Rectal smooth muscle tissue (tissue), 1 donor: ENCODE measurements at regions not wholly inside any gene's neighbourhood (a gene's known extent, or its start where the extent isn't known, plus 50 kb on each side); places are given as distances from the start of the nearest gene placed in this dataset.

Source experiments
- H3K27ac ChIP-seq: one replicate; pipeline ENCODE4 v1.7.0; 2013; ENCODE audit warnings: low read depth, low read length, inconsistent platforms
- H3K27me3 ChIP-seq: one replicate; pipeline ENCODE4 v1.7.0; 2013; ENCODE audit warnings: low read length; ENCODE audit not compliant: control insufficient read depth, insufficient read depth
- H3K36me3 ChIP-seq: one replicate; pipeline ENCODE4 v1.7.0; 2013; ENCODE audit warnings: low read length; ENCODE audit not compliant: control insufficient read depth, insufficient read depth
- H3K4me1 ChIP-seq: one replicate; pipeline ENCODE4 v1.7.0; 2013; ENCODE audit warnings: low read length; ENCODE audit not compliant: control insufficient read depth, insufficient read depth
- H3K4me3 ChIP-seq: one replicate; pipeline ENCODE4 v1.7.0; 2013; ENCODE audit warnings: low read length
- H3K9ac ChIP-seq: one replicate; pipeline ENCODE4 v1.7.0; 2013; ENCODE audit warnings: low read length

GRCh38 chr6:97805596-97805995 lies 522.6 kb upstream of the MMS22L start:
- no peaks in the 10 kb centered on the region for H3K27me3 ChIP-seq
- H3K9ac ChIP-seq = no peak overlapping the region
- H3K4me3 ChIP-seq = no peak overlapping the region
- no peak overlapping the region for H3K27ac ChIP-seq
- no peaks in the 10 kb centered on the region for H3K36me3 ChIP-seq
- H3K4me1 ChIP-seq = no peaks in the 10 kb centered on the region

DNA sequence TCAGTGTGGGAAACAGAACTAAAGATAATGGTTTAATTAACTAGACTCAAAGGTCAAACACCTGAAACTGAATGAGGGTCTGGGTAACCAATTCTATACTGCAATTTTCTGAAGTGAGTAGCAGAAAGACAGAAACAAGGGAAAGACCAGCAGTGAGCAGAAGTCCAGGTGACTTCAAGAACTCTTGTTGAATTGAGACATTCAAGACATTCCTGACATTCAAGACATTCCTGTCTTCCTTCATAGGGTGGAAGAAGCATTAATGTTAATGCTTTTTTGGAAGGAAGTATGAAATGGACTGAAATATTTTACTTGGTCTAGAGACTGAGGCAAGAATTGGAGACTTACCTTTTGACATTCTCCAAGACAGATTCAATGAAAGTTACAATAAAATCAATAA lies 529.9 kb upstream of the MMS22L start:
- H3K27me3 ChIP-seq = no peaks in the 10 kb centered on the region
- H3K27ac ChIP-seq = no peak overlapping the region
- no peaks in the 10 kb centered on the region for H3K36me3 ChIP-seq

GRCh38 chr6:97813889-97814567 lies 531.0 kb upstream of the MMS22L start:
- Histone ChIP-seq H3K9ac (no peak overlapping the region), H3K4me3 (no peak overlapping the region), H3K36me3 (no peaks in the 10 kb centered on the region), H3K4me1 (no peaks in the 10 kb centered on the region), H3K27ac (no peak overlapping the region), H3K27me3 (no peaks in the 10 kb centered on the region)

More for the DNA sequence above, 529.9 kb upstream of the MMS22L start:
- no peak overlapping the region for H3K9ac ChIP-seq
- H3K4me1 ChIP-seq = no peaks in the 10 kb centered on the region
- no peak overlapping the region for H3K4me3 ChIP-seq

GRCh38 chr6:97815301-97815812 lies 532.3 kb upstream of the MMS22L start:
- Histone ChIP-seq H3K4me1 (no peaks in the 10 kb centered on the region), H3K27me3 (no peaks in the 10 kb centered on the region), H3K4me3 (no peak overlapping the region), H3K27ac (no peak overlapping the region), H3K36me3 (no peaks in the 10 kb centered on the region), H3K9ac (no peak overlapping the region)

DNA sequence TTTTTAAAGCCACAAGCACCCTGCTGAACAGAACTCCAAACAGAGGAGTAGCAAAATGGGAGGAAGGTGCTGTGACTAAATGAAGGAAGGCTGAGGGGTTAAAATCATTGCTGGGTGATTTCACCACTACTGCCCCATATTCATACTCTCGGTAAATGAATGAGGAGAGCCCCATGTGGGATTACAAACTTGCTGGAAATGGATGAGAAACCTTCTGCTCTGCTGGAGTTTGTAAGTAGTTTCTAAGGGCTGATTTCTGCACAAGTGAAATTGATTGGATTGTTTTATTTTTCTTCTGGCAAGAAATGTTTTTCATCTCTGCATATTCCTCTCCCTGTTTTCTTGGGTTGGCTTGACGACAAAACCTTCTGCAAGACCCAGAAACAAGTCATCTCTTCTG lies 533.5 kb upstream of the MMS22L start:
- Histone ChIP-seq H3K4me3 (no peak overlapping the region), H3K36me3 (no peaks in the 10 kb centered on the region), H3K4me1 (no peaks in the 10 kb centered on the region), H3K9ac (no peak overlapping the region), H3K27ac (no peak overlapping the region), H3K27me3 (no peaks in the 10 kb centered on the region)

GRCh38 chr6:97819710-97820109 lies 536.7 kb upstream of the MMS22L start:
- Histone ChIP-seq H3K4me3 (no peak overlapping the region), H3K9ac (no peak overlapping the region), H3K27me3 (no peaks in the 10 kb centered on the region), H3K27ac (no peak overlapping the region), H3K36me3 (no peaks in the 10 kb centered on the region), H3K4me1 (no peaks in the 10 kb centered on the region)

GRCh38 chr6:97820400-97820799 lies 537.4 kb upstream of the MMS22L start:
- H3K36me3 ChIP-seq = no peaks in the 10 kb centered on the region
- no peak overlapping the region for H3K9ac ChIP-seq
- no peak overlapping the region for H3K27ac ChIP-seq
- no peak overlapping the region for H3K4me3 ChIP-seq
- no peaks in the 10 kb centered on the region for H3K27me3 ChIP-seq
- H3K4me1 ChIP-seq = no peaks in the 10 kb centered on the region

- Histone ChIP-seq H3K36me3 (no peaks in the 10 kb centered on the region), H3K27me3 (no peaks in the 10 kb centered on the region), H3K9ac (no peak overlapping the region), H3K4me3 (no peak overlapping the region), H3K4me1 (no peaks in the 10 kb centered on the region), H3K27ac (no peak overlapping the region)
Observed at GRCh38 chr6:97822632-97823031, 539.6 kb upstream of the MMS22L start.

GRCh38 chr6:97841763-97842162 lies 558.7 kb upstream of the MMS22L start:
- no peaks in the 10 kb centered on the region for H3K36me3 ChIP-seq
- H3K4me3 ChIP-seq = no peak overlapping the region
- no peak overlapping the region for H3K9ac ChIP-seq
- no peak overlapping the region for H3K27ac ChIP-seq
- H3K4me1 ChIP-seq = no peaks in the 10 kb centered on the region
- H3K27me3 ChIP-seq = no peaks in the 10 kb centered on the region

DNA sequence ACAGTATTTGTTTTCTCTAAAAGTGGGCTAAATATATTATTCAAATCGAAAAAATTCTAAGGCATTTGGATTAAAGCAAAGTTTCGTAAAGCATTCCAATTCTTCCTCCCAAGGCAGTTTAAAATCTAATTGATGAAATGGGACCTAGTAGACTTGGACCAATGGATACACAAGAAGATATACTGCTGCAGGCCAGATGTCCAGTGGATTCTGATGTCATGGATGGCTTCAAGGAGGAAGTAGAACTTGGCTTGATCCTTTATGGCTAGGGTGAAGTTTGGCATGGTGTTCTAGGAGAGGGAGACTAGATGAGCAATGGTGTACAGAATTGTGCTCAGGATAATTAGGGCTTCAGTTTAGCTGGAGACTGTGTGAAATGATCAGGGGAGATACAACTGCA lies 559.5 kb upstream of the MMS22L start:
- no peaks in the 10 kb centered on the region for H3K27me3 ChIP-seq
- H3K27ac ChIP-seq = no peak overlapping the region
- no peak overlapping the region for H3K4me3 ChIP-seq
- no peak overlapping the region for H3K9ac ChIP-seq
- H3K36me3 ChIP-seq = no peaks in the 10 kb centered on the region
- no peaks in the 10 kb centered on the region for H3K4me1 ChIP-seq

GRCh38 chr6:97849390-97849789 lies 566.4 kb upstream of the MMS22L start:
- Histone ChIP-seq H3K27me3 (no peaks in the 10 kb centered on the region), H3K27ac (no peak overlapping the region), H3K9ac (no peak overlapping the region), H3K4me3 (no peak overlapping the region), H3K36me3 (no peaks in the 10 kb centered on the region), H3K4me1 (no peaks in the 10 kb centered on the region)

DNA sequence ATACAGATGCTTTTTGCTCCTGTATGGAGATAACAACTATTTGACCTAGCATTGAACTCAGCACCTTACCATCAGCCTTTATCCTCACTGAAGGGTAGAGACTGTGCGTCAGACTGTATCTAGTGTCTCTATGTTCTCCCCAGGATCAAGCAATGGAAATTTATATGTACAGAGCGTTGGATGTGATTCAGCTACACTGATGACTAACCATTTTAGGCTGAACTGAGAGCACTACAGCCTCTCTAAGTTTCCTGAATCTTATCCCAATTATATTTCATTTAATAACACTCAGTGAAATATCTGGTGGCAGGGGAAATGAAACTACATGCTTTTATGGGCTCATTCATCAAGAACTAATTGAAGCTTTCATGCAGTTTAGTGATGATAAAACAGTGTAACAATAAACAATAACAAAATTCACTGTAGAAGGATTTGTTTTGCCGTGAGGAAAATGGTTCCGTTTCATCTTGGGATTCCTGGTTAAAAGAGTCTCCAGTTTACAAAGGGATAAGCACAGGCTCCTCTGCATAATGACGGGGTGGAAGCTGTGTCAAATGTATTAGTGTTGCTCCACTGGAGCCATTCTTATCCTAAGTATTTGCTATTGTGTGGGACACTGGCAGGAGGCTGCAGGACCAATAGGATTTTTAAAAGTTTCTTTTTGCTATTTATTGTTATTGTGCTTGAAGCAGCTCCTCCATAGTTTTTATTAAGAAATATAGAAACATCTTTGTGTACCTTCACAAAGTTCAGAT lies 567.6 kb upstream of the MMS22L start:
- no peaks in the 10 kb centered on the region for H3K27me3 ChIP-seq
- H3K9ac ChIP-seq = no peak overlapping the region
- no peak overlapping the region for H3K27ac ChIP-seq
- no peak overlapping the region for H3K4me3 ChIP-seq
- H3K4me1 ChIP-seq = no peaks in the 10 kb centered on the region
- no peaks in the 10 kb centered on the region for H3K36me3 ChIP-seq

GRCh38 chr6:97863697-97864096 lies 580.7 kb upstream of the MMS22L start:
- no peaks in the 10 kb centered on the region for H3K4me1 ChIP-seq
- no peak overlapping the region for H3K27ac ChIP-seq
- no peak overlapping the region for H3K4me3 ChIP-seq
- H3K9ac ChIP-seq = no peak overlapping the region
- H3K27me3 ChIP-seq = no peaks in the 10 kb centered on the region
- no peaks in the 10 kb centered on the region for H3K36me3 ChIP-seq
